Osteocyte (in vitro differentiated cells): ENCODE measurements at regions not wholly inside any gene's neighbourhood (a gene's known extent, or its start where the extent isn't known, plus 50 kb on each side); places are given as distances from the start of the nearest gene placed in this dataset.

ENCODE experiments used
- DNase-seq: peaks from one replicate; pipeline ENCODE4 v3.0.0; 2021; ENCODE audit warnings: mixed read lengths; ENCODE audit not compliant: unreplicated experiment; ENCODE audit errors: extremely low spot score
- H3K27ac Mint-ChIP-seq: one replicate; pipeline ENCODE4 v1.8.0; 2021; ENCODE audit warnings: mild to moderate bottlenecking, mixed read lengths; ENCODE audit not compliant: unreplicated experiment
- H3K27me3 Mint-ChIP-seq: one replicate; pipeline ENCODE4 v1.8.0; 2021; ENCODE audit warnings: mixed read lengths; ENCODE audit not compliant: unreplicated experiment
- H3K36me3 Mint-ChIP-seq: one replicate; pipeline ENCODE4 v1.8.0; 2021; ENCODE audit warnings: mixed read lengths; ENCODE audit not compliant: unreplicated experiment
- H3K4me1 Mint-ChIP-seq: one replicate; pipeline ENCODE4 v1.8.0; 2021; ENCODE audit warnings: mixed read lengths; ENCODE audit not compliant: unreplicated experiment
- H3K4me3 Mint-ChIP-seq: one replicate; pipeline ENCODE4 v1.8.0; 2021; ENCODE audit warnings: mild to moderate bottlenecking, moderate library complexity, mixed read lengths; ENCODE audit not compliant: unreplicated experiment
- H3K9me3 Mint-ChIP-seq: one replicate; pipeline ENCODE4 v1.8.0; 2021; ENCODE audit warnings: mixed read lengths; ENCODE audit not compliant: unreplicated experiment
- CTCF ChIP-seq: fragments of 200-600 bp; sonication (generic); IDR thresholded peaks from 2 replicates; pipeline ENCODE4 v1.5.0; 2021; ENCODE audit warnings: antibody characterized with exemption, mild to moderate bottlenecking, moderate library complexity

GRCh38 chr17:71975331-71975801 is 145.5 kb upstream of the SOX9 start:
- Mint-ChIP-seq H3K36me3 (no peaks in the 10 kb centered on the region), H3K9me3 (no peaks in the 10 kb centered on the region), H3K4me1 (peaks cover 17% of the 10 kb centered on the region), H3K27ac (peak overlapping the region; percentile 77), H3K27me3 (no peaks in the 10 kb centered on the region), H3K4me3 (peak overlapping the region; percentile 42)
- no peak for DNase-seq
- TF ChIP-seq CTCF, result no peak

GRCh38 chr17:71976011-71976649 is 144.7 kb upstream of the SOX9 start:
- H3K27me3 Mint-ChIP-seq, result no peaks in the 10 kb centered on the region
- no peaks in the 10 kb centered on the region for H3K9me3 Mint-ChIP-seq
- peak; percentile 89 for DNase-seq
- TF ChIP-seq CTCF, result no peak
- H3K27ac Mint-ChIP-seq, result peak overlapping the region; percentile 77
- no peak overlapping the region for H3K4me3 Mint-ChIP-seq
- H3K36me3 Mint-ChIP-seq, result no peaks in the 10 kb centered on the region
- peaks cover 17% of the 10 kb centered on the region for H3K4me1 Mint-ChIP-seq

- Mint-ChIP-seq H3K4me3 (no peak overlapping the region), H3K27me3 (peaks cover 3% of the 10 kb centered on the region), H3K36me3 (no peaks in the 10 kb centered on the region), H3K27ac (no peak overlapping the region), H3K4me1 (peaks cover 17% of the 10 kb centered on the region), H3K9me3 (no peaks in the 10 kb centered on the region)
- DNase-seq, result no peak
- no peak for TF ChIP-seq CTCF
Measured at GRCh38 chr17:71978435-71978834, 142.4 kb upstream of the SOX9 start.

GRCh38 chr17:71980171-71980570 is 140.6 kb upstream of the SOX9 start:
- peaks cover 3% of the 10 kb centered on the region for H3K27me3 Mint-ChIP-seq

GRCh38 chr17:71983828-71984227 is 137.0 kb upstream of the SOX9 start:
- no peak for TF ChIP-seq CTCF
- Mint-ChIP-seq H3K27me3 (peaks cover 3% of the 10 kb centered on the region), H3K9me3 (no peaks in the 10 kb centered on the region), H3K36me3 (no peaks in the 10 kb centered on the region), H3K4me1 (peaks cover 3% of the 10 kb centered on the region), H3K27ac (no peak overlapping the region), H3K4me3 (no peak overlapping the region)
- DNase-seq, result no peak

More at GRCh38 chr17:71980171-71980570, 140.6 kb upstream of the SOX9 start:
- Mint-ChIP-seq H3K4me3 (no peak overlapping the region), H3K27ac (no peak overlapping the region), H3K36me3 (no peaks in the 10 kb centered on the region), H3K4me1 (peaks cover 13% of the 10 kb centered on the region), H3K9me3 (no peaks in the 10 kb centered on the region)
- no peak for TF ChIP-seq CTCF
- no peak for DNase-seq
